A549 (cell line): ENCODE measurements at regions not wholly inside any gene's neighbourhood (a gene's known extent, or its start where the extent isn't known, plus 50 kb on each side); places are given as distances from the start of the nearest gene placed in this dataset.

Experiments
- CHD2 ChIP-seq: fragments of 150-350 bp; IDR thresholded peaks from 2 replicates; pipeline ENCODE4 v1.6.1; 2014; ENCODE audit warnings: low read length; ENCODE audit not compliant: partially characterized antibody
- EHF ChIP-seq: fragments of 250-450 bp; sonication (Bioruptor Pico); IDR thresholded peaks from 2 replicates; pipeline ENCODE4 v1.5.0; 2020; ENCODE audit warnings: mild to moderate bottlenecking
- EP300 ChIP-seq, 2 experiments: fragments of >200 bp; sonication (Bioruptor Twin); formaldehyde crosslinking; IDR thresholded peaks; 2 replicates in 1 of 2; 3 replicates in 1 of 2; pipeline ENCODE4 v1.6.1; 2016 to 2017
- POLR2A ChIP-seq: IDR thresholded peaks from 2 replicates; pipeline ENCODE4 v1.6.1; 2012; ENCODE audit warnings: mild to moderate bottlenecking, low read length
- RAD21 ChIP-seq, 2 experiments: fragments of >200 bp in 1 of 2; sonication (Bioruptor Twin) in 1 of 2; formaldehyde crosslinking in 1 of 2; IDR thresholded peaks in 1 of 2; conservative IDR thresholded peaks in 1 of 2; 2 replicates in 1 of 2; 3 replicates in 1 of 2; pipeline ENCODE4 v1.6.1; 2012 to 2018; ENCODE audit warnings: inconsistent platforms in 1 of 2
- RFX5 ChIP-seq: fragments of 450-650 bp; IDR thresholded peaks from 2 replicates; pipeline ENCODE4 v1.7.1; 2014; ENCODE audit warnings: antibody characterized with exemption, mild to moderate bottlenecking, moderate library complexity
- TF ChIP-seq, protein P1 (sequence below): fragments of >200 bp; sonication (Bioruptor Twin); formaldehyde crosslinking; IDR thresholded peaks from 3 replicates; pipeline ENCODE4 v1.5.1; 2016
- TF ChIP-seq, protein P2 (sequence below): fragments of 450-650 bp; IDR thresholded peaks from 2 replicates; pipeline ENCODE4 v1.6.1; 2014; ENCODE audit warnings: antibody characterized with exemption

DNA sequence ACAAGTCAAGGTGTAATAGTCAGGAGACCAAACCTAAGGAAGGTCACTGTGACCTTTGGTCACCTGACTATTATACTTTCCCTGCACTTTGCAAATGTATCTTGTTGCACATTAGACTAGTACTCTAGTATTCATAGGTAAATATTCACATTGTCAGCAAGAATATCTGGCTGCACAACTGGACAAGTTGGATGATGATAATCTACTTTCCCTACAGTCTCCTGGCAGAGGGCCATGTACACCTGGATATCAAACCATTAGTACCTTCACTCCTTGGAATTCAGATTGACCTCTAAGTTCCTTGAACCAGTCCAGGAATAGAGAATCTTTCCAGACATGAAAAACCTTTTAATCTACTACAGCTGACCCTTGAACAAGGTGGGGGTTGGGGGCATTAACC, 344.8 kb downstream of the DEPDC1B start:
- TF ChIP-seq, protein P1, sequence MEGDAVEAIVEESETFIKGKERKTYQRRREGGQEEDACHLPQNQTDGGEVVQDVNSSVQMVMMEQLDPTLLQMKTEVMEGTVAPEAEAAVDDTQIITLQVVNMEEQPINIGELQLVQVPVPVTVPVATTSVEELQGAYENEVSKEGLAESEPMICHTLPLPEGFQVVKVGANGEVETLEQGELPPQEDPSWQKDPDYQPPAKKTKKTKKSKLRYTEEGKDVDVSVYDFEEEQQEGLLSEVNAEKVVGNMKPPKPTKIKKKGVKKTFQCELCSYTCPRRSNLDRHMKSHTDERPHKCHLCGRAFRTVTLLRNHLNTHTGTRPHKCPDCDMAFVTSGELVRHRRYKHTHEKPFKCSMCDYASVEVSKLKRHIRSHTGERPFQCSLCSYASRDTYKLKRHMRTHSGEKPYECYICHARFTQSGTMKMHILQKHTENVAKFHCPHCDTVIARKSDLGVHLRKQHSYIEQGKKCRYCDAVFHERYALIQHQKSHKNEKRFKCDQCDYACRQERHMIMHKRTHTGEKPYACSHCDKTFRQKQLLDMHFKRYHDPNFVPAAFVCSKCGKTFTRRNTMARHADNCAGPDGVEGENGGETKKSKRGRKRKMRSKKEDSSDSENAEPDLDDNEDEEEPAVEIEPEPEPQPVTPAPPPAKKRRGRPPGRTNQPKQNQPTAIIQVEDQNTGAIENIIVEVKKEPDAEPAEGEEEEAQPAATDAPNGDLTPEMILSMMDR, result no peak
- no peak for TF ChIP-seq EHF (CRISPR knock-in tag)
- TF ChIP-seq POLR2A, result no peak
- TF ChIP-seq CHD2, result no peak
- TF ChIP-seq, protein P2, sequence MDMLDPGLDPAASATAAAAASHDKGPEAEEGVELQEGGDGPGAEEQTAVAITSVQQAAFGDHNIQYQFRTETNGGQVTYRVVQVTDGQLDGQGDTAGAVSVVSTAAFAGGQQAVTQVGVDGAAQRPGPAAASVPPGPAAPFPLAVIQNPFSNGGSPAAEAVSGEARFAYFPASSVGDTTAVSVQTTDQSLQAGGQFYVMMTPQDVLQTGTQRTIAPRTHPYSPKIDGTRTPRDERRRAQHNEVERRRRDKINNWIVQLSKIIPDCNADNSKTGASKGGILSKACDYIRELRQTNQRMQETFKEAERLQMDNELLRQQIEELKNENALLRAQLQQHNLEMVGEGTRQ, result no peak
- no peak for TF ChIP-seq EP300 (IDR thresholded peaks at IDR 0.05)
- TF ChIP-seq RAD21 (conservative IDR thresholded peaks at IDR 0.05 in 1 of 2, IDR thresholded peaks at IDR 0.05 in 1 of 2), result no peak
- no peak for TF ChIP-seq RFX5
